ENCODE measurements at regions not wholly inside any gene's neighbourhood (a gene's known extent, or its start where the extent isn't known, plus 50 kb on each side); places are given as distances from the start of the nearest gene placed in this dataset.
A peak's percentile ranks its signal among the peaks of the same experiment; 100 is the strongest.

DNA sequence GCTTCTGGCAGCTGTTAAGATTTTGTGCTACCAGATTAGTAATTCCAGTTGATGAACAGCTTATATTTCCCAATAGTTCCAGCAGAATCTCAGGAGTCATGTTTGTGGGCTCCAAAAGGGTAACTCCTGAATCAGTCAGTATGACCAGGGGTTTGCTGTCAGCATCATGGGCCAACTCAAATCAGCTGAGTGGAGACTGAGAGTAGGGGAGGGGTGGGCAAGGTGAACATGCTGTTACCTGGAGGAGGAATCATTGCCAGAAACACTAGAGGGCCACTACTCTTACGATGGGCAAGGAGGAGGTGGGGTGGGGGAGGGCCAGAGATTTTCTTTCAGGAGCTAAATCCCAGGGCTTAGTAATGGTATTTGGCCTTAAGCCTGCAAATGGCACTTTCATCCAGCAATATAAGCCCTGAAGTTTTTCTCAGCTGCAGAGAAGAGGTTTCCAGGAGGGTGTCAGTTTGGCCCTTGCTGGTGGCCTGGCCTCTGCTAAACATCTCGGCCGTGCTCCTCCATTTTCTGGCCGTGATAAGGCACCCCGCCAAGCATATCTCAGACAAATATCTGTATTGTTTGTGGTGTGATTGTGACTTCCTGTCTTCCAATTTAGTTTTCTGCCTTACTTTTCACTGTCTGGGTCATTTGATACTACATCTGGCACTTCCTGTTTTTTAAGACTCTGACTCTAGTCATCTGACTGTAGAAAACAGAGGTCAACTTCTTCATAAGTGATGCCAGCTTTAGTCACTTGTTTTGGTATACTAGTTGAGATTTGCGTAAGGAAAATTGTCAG lies 120.5 kb upstream of the CXCR4 start:
- no peaks in the 10 kb centered on the region for H3K9me3 Mint-ChIP-seq
- H3K36me3 ChIP-seq (ENCODE audit: insufficient read depth, low read length) = no peaks in the 10 kb centered on the region
- H3K4me1 Mint-ChIP-seq (ENCODE audit: low read depth) = peaks cover 58% of the 10 kb centered on the region
- TF ChIP-seq, protein P1, sequence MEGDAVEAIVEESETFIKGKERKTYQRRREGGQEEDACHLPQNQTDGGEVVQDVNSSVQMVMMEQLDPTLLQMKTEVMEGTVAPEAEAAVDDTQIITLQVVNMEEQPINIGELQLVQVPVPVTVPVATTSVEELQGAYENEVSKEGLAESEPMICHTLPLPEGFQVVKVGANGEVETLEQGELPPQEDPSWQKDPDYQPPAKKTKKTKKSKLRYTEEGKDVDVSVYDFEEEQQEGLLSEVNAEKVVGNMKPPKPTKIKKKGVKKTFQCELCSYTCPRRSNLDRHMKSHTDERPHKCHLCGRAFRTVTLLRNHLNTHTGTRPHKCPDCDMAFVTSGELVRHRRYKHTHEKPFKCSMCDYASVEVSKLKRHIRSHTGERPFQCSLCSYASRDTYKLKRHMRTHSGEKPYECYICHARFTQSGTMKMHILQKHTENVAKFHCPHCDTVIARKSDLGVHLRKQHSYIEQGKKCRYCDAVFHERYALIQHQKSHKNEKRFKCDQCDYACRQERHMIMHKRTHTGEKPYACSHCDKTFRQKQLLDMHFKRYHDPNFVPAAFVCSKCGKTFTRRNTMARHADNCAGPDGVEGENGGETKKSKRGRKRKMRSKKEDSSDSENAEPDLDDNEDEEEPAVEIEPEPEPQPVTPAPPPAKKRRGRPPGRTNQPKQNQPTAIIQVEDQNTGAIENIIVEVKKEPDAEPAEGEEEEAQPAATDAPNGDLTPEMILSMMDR (IDR thresholded peaks at IDR 0.05) = no peak
- peak overlapping the region; percentile 68 to 75 for H3K27ac ChIP-seq (ENCODE audit: low read depth in 1 of 2, low read length in 2 of 2)
- ATAC-seq (ENCODE audit: poor library complexity) = peak; percentile 80
- H3K27ac Mint-ChIP-seq = peak overlapping the region; percentile 83
- no peaks in the 10 kb centered on the region for H3K36me3 Mint-ChIP-seq (ENCODE audit: low read depth)
- H3K27me3 Mint-ChIP-seq = no peaks in the 10 kb centered on the region
- DNase-seq = peak; percentile 31 to 87 (median 46)
- peaks cover 0 to 6% of the 10 kb centered on the region in 2 experiments for H3K9me3 ChIP-seq (ENCODE audit: control insufficient read depth in 1 of 2, insufficient read depth in 1 of 2, low read length in 2 of 2)
- no peak overlapping the region for H3K4me3 ChIP-seq (ENCODE audit: low read length)
- ChIA-PET POLR2A (interaction anchor here (0.7 to 6.3 kb wide), 17 partner anchors 9 to 278 kb away, joined by 3 to 56 read pairs (median 5); partner anchors contain the start of genes CXCR4 and DARS1), CTCF (interaction anchor here (0.6 to 3.8 kb wide), 16 partner anchors 12 to 290 kb away, joined by 3 to 24 read pairs (median 5); no protein-coding TSS in a partner anchor)
- H3K4me3 Mint-ChIP-seq = peak overlapping the region; percentile 2
- intact Hi-C loops (cut with DNase I, micrococcal nuclease) = loop anchor here (1.0 to 5.0 kb wide), 8 partner anchors 26 to 144 kb away; partner anchors contain the start of gene CXCR4 (in 1 of the 2)
- no peaks in the 10 kb centered on the region for H3K27me3 ChIP-seq (ENCODE audit: control insufficient read depth in 1 of 2, insufficient read depth in 2 of 2, low read length in 2 of 2)
- H3K4me1 ChIP-seq (ENCODE audit: insufficient read depth, low read length) = peaks cover 49% of the 10 kb centered on the region

DNA sequence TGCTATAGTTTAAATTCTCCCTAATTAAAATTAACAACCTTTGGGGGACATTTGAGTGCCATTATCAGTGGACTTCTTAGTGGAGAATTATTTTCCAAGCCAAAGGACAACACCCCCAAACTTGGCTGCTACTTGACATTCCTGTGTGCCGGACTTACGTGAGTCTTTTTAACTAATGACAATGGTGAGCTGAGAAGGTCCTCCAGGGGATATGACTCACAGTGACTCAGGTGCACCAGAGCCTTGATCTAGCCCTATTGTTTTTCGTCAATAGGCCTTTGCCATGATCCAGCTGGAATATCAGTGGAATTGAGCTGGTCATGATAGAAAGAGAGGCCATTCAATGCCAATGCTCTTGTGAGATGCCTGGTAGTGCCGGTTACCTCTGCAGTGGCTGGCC lies 118.1 kb upstream of the CXCR4 start:
- no peak overlapping the region for H3K4me3 ChIP-seq (ENCODE audit: low read length)
- Mint-ChIP-seq H3K27ac (no peak overlapping the region), H3K4me1 (ENCODE audit: low read depth) (peaks cover 36% of the 10 kb centered on the region), H3K9me3 (no peaks in the 10 kb centered on the region), H3K4me3 (no peak overlapping the region), H3K27me3 (no peaks in the 10 kb centered on the region), H3K36me3 (ENCODE audit: low read depth) (no peaks in the 10 kb centered on the region)
- intact Hi-C loops (cut with DNase I, micrococcal nuclease) = loop anchor here (5.0 kb wide), 2 partner anchors 46 to 94 kb away; no protein-coding TSS in a partner anchor
- no peaks in the 10 kb centered on the region for H3K9me3 ChIP-seq (ENCODE audit: control insufficient read depth in 1 of 2, insufficient read depth in 1 of 2, low read length in 2 of 2)
- ATAC-seq (ENCODE audit: poor library complexity) (no peak), DNase-seq (no peak)
- CTCF ChIA-PET = interaction anchor here (3.8 kb wide), 1 partner anchor 99 kb away, joined by 24 read pairs; no protein-coding TSS in a partner anchor
- POLR2A ChIA-PET = no interaction called here
- H3K36me3 ChIP-seq (ENCODE audit: insufficient read depth, low read length) = no peaks in the 10 kb centered on the region
- TF ChIP-seq, protein P1 (IDR thresholded peaks at IDR 0.05) = no peak
- peaks cover 34% of the 10 kb centered on the region for H3K4me1 ChIP-seq (ENCODE audit: insufficient read depth, low read length)
- no peaks in the 10 kb centered on the region for H3K27me3 ChIP-seq (ENCODE audit: control insufficient read depth in 1 of 2, insufficient read depth in 2 of 2, low read length in 2 of 2)
- no peak overlapping the region for H3K27ac ChIP-seq (ENCODE audit: low read depth in 1 of 2, low read length in 2 of 2)

DNA sequence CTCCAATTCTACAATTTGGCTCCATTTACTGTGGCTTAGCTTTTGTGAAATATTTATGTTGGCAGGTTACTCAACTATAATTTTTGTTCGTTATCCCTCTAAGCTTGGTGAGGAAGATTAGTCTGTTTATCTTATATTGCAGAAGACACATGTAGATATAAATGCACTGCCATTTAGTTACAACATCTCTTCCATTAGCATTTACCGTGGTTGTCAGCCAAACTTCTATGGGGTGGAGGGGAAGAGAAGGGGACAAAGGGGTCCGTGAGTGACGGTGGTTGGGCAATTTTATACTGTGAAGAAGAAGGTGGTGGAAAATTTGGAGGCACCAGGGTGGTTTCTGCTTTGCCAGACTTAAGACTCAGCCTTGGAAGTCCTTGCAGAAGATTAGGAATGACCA lies 117.6 kb upstream of the CXCR4 start:
- TF ChIP-seq, protein P1 (IDR thresholded peaks at IDR 0.05) = no peak
- H3K4me1 Mint-ChIP-seq (ENCODE audit: low read depth) = peaks cover 35% of the 10 kb centered on the region
- H3K36me3 Mint-ChIP-seq (ENCODE audit: low read depth) = no peaks in the 10 kb centered on the region
- no peaks in the 10 kb centered on the region for H3K9me3 Mint-ChIP-seq
- no peak overlapping the region for H3K4me3 Mint-ChIP-seq
- ATAC-seq (ENCODE audit: poor library complexity) (no peak), DNase-seq (no peak)
- Histone ChIP-seq H3K9me3 (ENCODE audit: control insufficient read depth in 1 of 2, insufficient read depth in 1 of 2, low read length in 2 of 2) (no peaks in the 10 kb centered on the region), H3K36me3 (ENCODE audit: insufficient read depth, low read length) (no peaks in the 10 kb centered on the region), H3K27ac (ENCODE audit: low read depth in 1 of 2, low read length in 2 of 2) (no peak overlapping the region), H3K27me3 (ENCODE audit: control insufficient read depth in 1 of 2, insufficient read depth in 2 of 2, low read length in 2 of 2) (peaks cover 0 to 2% of the 10 kb centered on the region in 2 experiments), H3K4me1 (ENCODE audit: insufficient read depth, low read length) (peaks cover 33% of the 10 kb centered on the region), H3K4me3 (ENCODE audit: low read length) (no peak overlapping the region)
- intact Hi-C loops (cut with DNase I, micrococcal nuclease) = loop anchor here (5.0 kb wide), 2 partner anchors 47 to 93 kb away; no protein-coding TSS in a partner anchor
- H3K27me3 Mint-ChIP-seq = no peaks in the 10 kb centered on the region
- H3K27ac Mint-ChIP-seq = no peak overlapping the region
- CTCF ChIA-PET = interaction anchor here (3.8 kb wide), 1 partner anchor 99 kb away, joined by 24 read pairs; no protein-coding TSS in a partner anchor
- POLR2A ChIA-PET = no interaction called here
